Heart right ventricle (tissue), 16 donors: ENCODE measurements at regions not wholly inside any gene's neighbourhood (a gene's known extent, or its start where the extent isn't known, plus 50 kb on each side); places are given as distances from the start of the nearest gene placed in this dataset.

Experiments used
- ATAC-seq, 8 donors: fragments of 200-7000 bp; cut with Tn5 transposase; one replicate each; pipeline ENCODE4 v1.9.1; 2020; ENCODE audit warnings: mild to moderate bottlenecking in 8 of 8, moderate library complexity in 8 of 8, moderate number of reproducible peaks in 1 of 8
- DNase-seq, 2 donors: peaks; one replicate each; pipeline ENCODE4 v3.0.0-alpha.2; 2020
- H3K27ac ChIP-seq, 10 donors: fragments of 200-600 bp; sonication (generic) in 2 of 10; one replicate each; pipeline versions ENCODE4 v1.5.0 to v1.8.0; 2020 to 2022; ENCODE audit warnings: mild to moderate bottlenecking in 3 of 10
- H3K27me3 ChIP-seq, 7 donors: fragments of 200-600 bp; one replicate each; pipeline ENCODE4 v1.8.0; 2021 to 2022; ENCODE audit warnings: mild to moderate bottlenecking in 2 of 7
- H3K36me3 ChIP-seq, 9 donors: fragments of 200-600 bp; sonication (generic) in 1 of 9; one replicate each; pipeline versions ENCODE4 v1.5.0 to v1.8.0; 2020 to 2022; ENCODE audit warnings: mild to moderate bottlenecking in 2 of 9
- H3K4me1 ChIP-seq, 9 donors: fragments of 200-600 bp; sonication (generic) in 1 of 9; one replicate each; pipeline versions ENCODE4 v1.5.0 to v1.8.0; 2020 to 2022; ENCODE audit warnings: mild to moderate bottlenecking in 4 of 9
- H3K4me3 ChIP-seq, 10 donors: fragments of 200-600 bp; sonication (generic) in 2 of 10; one replicate each; pipeline versions ENCODE4 v1.5.0 to v1.8.0; 2020 to 2022; ENCODE audit warnings: mild to moderate bottlenecking in 7 of 10, moderate library complexity in 2 of 10
- H3K9me3 ChIP-seq, 11 donors: fragments of 200-600 bp in 10 of 11; sonication (generic) in 2 of 11; one replicate each; pipeline versions ENCODE4 v1.5.0 to v1.8.0; 2013 to 2022; ENCODE audit warnings: mild to moderate bottlenecking in 2 of 11, control low read depth in 1 of 11, moderate library complexity in 1 of 11
- WGBS, 2 donors: extraction: QIAGEN DNeasy Blood & Tissue Kit; methylation state at CpG; one replicate each; pipeline ENCODE4 v1.1.7; 2013; ENCODE audit warnings: inconsistent platforms in 1 of 2; 5-methylcytosine and 5-hydroxymethylcytosine counted together
- intact Hi-C, 10 donors: fragments of 100-400 bp; cut with DNase I; formaldehyde crosslinking; loops; one replicate each; pipeline versions ENCODE4 v1.11.1 to v1.14.2; 2022
- TF ChIP-seq, protein P1 (sequence below), 9 donors: fragments of 200-600 bp; sonication (generic) in 2 of 9; IDR thresholded peaks; one replicate each; pipeline versions ENCODE4 v1.5.0 to v1.8.0; 2021 to 2022; ENCODE audit warnings: antibody characterized with exemption in 9 of 9, mild to moderate bottlenecking in 5 of 9, moderate library complexity in 1 of 9
- donor health status: Arrhythmogenic right ventricular cardiomyopathy.
- donor health status: ischemic (EF 13 %, LVEDD 7.1; RV severe dilation, severe dysfunction).
- donor health status: healthy with polysubstance abuse.
- donor health status: DM: no; HTN: yes; CAD: no.
- donor health status: DM: no; HTN: no; CAD: no.
- donor health status: ischemic (EF 25% LVEDD 6.9; RV normal size, moderate dysfunction).
- donor health status: ischemic (EF 25% LVEDD 5.7; RV mildly dilated, moderate dysfunction).
- donor health status: healthy.
- donor health status: DM: yes; HTN: yes; CAD: no.
- donor health status: Ischemic cardiomyopathy.
- donor health status: ischemic (EF 35%, LVEDD 5.7; RV mildly dilated, moderate dysfunction).
- donor health status: nonischemic (EF 11% LVEDD 7.7; RV severe dilation, severe dysfunction).
- donor health status: DM: yes; HTN: yes; CAD: no.
- donor health status: PGD.
- donor health status: ischemic (EF 29% LVEDD 5.4; RV normal size, mild dysfunction).
- donor health status: nonischemic (EF 23%, LVEDD 6.1; RV moderate dilation, normal function).

DNA sequence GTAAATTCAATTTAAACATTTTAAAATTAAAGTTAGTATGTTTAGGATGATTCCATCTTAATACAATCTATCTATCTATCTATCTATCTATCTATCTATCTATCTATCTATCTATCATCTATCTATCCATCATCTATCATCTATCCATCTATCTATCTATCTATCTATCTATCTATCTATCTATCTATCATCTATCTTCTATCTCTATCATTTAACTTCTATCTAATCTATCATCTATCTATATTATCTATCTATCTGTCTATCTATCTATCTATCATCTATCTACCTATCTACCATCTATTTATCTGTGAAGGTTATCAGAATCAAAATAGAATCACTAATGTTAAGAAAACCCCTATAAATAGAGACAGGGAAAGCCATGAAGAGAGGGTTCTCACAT, 78.3 kb downstream of the RAMP3 start:
- H3K27ac ChIP-seq = no peak overlapping the region
- peaks cover 0 to 34% (median 9%) of the 10 kb centered on the region in 9 donors for H3K4me1 ChIP-seq
- ATAC-seq (no peak), DNase-seq (no peak)
- H3K9me3 ChIP-seq = no peaks in the 10 kb centered on the region
- peaks cover 0 to 12% (median 0%) of the 10 kb centered on the region in 7 donors for H3K27me3 ChIP-seq
- no peaks in the 10 kb centered on the region for H3K36me3 ChIP-seq
- TF ChIP-seq, protein P1, sequence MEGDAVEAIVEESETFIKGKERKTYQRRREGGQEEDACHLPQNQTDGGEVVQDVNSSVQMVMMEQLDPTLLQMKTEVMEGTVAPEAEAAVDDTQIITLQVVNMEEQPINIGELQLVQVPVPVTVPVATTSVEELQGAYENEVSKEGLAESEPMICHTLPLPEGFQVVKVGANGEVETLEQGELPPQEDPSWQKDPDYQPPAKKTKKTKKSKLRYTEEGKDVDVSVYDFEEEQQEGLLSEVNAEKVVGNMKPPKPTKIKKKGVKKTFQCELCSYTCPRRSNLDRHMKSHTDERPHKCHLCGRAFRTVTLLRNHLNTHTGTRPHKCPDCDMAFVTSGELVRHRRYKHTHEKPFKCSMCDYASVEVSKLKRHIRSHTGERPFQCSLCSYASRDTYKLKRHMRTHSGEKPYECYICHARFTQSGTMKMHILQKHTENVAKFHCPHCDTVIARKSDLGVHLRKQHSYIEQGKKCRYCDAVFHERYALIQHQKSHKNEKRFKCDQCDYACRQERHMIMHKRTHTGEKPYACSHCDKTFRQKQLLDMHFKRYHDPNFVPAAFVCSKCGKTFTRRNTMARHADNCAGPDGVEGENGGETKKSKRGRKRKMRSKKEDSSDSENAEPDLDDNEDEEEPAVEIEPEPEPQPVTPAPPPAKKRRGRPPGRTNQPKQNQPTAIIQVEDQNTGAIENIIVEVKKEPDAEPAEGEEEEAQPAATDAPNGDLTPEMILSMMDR (IDR thresholded peaks at IDR 0.05) = no peak
- H3K4me3 ChIP-seq = no peak overlapping the region
- intact Hi-C loops = no loop called here

DNA sequence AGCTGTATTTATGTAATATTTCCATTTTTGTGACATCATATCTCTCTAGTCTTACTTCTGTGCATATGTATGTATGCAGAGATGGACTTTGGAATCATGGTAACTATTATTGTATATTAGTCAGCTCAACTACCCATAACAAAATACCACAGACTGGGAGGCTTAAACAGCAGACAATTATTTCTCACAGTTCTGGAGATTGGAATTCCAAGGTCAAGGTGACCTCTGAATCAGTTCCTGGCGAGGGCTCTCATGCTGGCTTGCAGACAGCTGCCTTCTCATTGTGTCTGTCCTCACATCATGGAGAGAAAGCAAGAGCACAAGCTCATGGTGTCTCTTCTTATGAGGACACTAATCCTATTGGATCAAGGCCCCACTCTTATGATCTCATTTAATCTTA, 79.1 kb downstream of the RAMP3 start:
- H3K27me3 ChIP-seq = peaks cover 0 to 12% (median 2%) of the 10 kb centered on the region in 7 donors
- H3K27ac ChIP-seq = no peak overlapping the region
- H3K36me3 ChIP-seq = no peaks in the 10 kb centered on the region
- DNase-seq (no peak), ATAC-seq (no peak)
- intact Hi-C loops = no loop called here
- TF ChIP-seq, protein P1 (IDR thresholded peaks at IDR 0.05) = no peak
- WGBS, 2 donors = 19 to 36% methylated on average over 1 of the region's 1 CpG
- H3K4me1 ChIP-seq = peaks cover 0 to 40% (median 9%) of the 10 kb centered on the region in 9 donors
- no peaks in the 10 kb centered on the region for H3K9me3 ChIP-seq
- no peak overlapping the region for H3K4me3 ChIP-seq

DNA sequence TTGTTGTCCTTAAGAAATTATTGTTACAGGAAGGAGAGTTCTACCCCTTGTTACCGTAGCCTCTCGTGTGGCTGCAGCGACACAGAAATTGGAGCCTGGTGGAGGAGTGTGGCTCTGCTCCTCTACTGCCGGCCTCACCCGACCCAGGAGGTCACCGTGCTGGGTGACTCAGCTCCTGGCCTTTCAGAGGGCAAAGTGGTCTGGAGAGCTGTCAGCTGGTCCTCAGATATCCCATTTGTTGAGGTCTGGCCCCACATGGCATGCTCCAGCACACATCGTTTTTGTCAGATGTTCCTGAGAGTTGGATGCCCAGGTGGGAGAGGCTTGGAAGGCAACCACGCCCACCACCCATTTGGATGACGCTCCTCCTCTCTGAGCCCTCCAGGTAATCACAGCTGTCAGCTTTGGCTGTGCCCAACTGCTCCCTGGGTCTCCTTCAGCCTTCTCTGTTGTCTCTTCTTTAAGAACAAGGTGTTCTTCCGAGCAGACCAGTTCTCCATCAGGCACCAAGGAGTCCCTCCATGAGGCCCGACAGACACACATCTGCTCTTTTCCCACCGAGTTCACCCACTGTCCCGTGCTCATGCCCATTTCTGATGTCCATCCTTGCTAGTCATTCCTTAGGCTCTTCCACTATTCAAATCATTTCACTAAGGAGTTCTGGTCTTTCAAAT, 80.3 kb downstream of the RAMP3 start:
- ATAC-seq = no peak
- Histone ChIP-seq H3K27ac (peak overlapping the region in 1 of 10 donors; percentile 84), H3K36me3 (no peaks in the 10 kb centered on the region), H3K27me3 (peaks cover 0 to 12% (median 4%) of the 10 kb centered on the region in 7 donors), H3K4me1 (peaks cover 0 to 50% (median 9%) of the 10 kb centered on the region in 9 donors), H3K4me3 (no peak overlapping the region), H3K9me3 (no peaks in the 10 kb centered on the region)
- 74 to 79% methylated on average over 13 of the region's 13 CpGs for WGBS, 2 donors
- intact Hi-C loops = no loop called here
- no peak for DNase-seq
- TF ChIP-seq, protein P1 (IDR thresholded peaks at IDR 0.05) = no peak

DNA sequence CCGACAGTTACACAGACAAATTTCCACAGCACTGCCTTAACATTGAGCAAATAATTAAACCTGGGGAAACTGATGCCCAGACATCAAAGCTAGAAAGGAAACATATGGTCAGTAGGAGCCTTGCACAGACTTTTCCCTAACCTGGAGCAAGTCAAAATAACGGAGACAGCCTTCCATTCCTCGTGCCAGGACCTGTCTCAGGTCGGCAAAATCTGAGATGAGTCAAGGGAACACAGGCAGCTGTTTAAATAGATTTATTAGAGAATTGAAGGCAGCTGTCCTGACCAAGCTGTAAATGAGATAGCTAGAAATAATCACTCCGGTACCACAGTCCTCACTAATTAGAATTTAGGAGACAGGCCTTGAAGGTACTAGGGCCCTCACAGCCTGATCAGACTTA, 81.2 kb downstream of the RAMP3 start:
- Histone ChIP-seq H3K4me1 (peaks cover 0 to 46% (median 9%) of the 10 kb centered on the region in 9 donors), H3K27me3 (peaks cover 0 to 9% (median 4%) of the 10 kb centered on the region in 7 donors), H3K36me3 (no peaks in the 10 kb centered on the region), H3K9me3 (no peaks in the 10 kb centered on the region), H3K27ac (peak overlapping the region in 6 of 10 donors; percentile 58 to 90 (median 84)), H3K4me3 (no peak overlapping the region)
- intact Hi-C loops = no loop called here
- DNase-seq = no peak
- WGBS, 2 donors = 75 to 79% methylated on average over 5 of the region's 5 CpGs
- TF ChIP-seq, protein P1 (IDR thresholded peaks at IDR 0.05) = no peak
- no peak for ATAC-seq
